Mesodermal cell (in vitro differentiated cells): ENCODE measurements at regions not wholly inside any gene's neighbourhood (a gene's known extent, or its start where the extent isn't known, plus 50 kb on each side); places are given as distances from the start of the nearest gene placed in this dataset.
"Not testable (repeated sequence)": the region's sequence is repeated elsewhere in the genome, so short reads cannot be mapped to it uniquely, and the experiment has no call there.

Source experiments
- H3K27ac ChIP-seq: 2 replicates; pipeline ENCODE4 v1.7.0; 2013; ENCODE audit warnings: mild to moderate bottlenecking, low read depth, low read length, moderate library complexity; ENCODE audit not compliant: severe bottlenecking
- H3K36me3 ChIP-seq: 2 replicates; pipeline ENCODE4 v1.7.1; 2013; ENCODE audit warnings: mild to moderate bottlenecking, low read length, moderate library complexity; ENCODE audit not compliant: control insufficient read depth, insufficient read depth
- H3K4me1 ChIP-seq: one replicate; pipeline ENCODE4 v1.7.1; 2013; ENCODE audit warnings: mild to moderate bottlenecking, low read length; ENCODE audit not compliant: insufficient read depth, control insufficient read depth, poor library complexity, severe bottlenecking
- H3K4me3 ChIP-seq: 2 replicates; pipeline ENCODE4 v1.7.0; 2013; ENCODE audit warnings: low read length, control low read depth, mild to moderate bottlenecking; ENCODE audit not compliant: insufficient read depth, poor library complexity, severe bottlenecking; ENCODE audit errors: extremely low read depth
- H3K9me3 ChIP-seq: 2 replicates; pipeline ENCODE4 v1.7.1; 2013; ENCODE audit warnings: mild to moderate bottlenecking, low read length, moderate library complexity; ENCODE audit not compliant: control insufficient read depth
- WGBS, 2 experiments: methylation state at CpG; one replicate each; pipeline ENCODE4 v1.1.5; 2013; ENCODE audit warnings: missing lambda C conversion rate in 2 of 2; ENCODE audit not compliant: insufficient coverage in 2 of 2; 5-methylcytosine and 5-hydroxymethylcytosine counted together

- no peaks in the 10 kb centered on the region for H3K9me3 ChIP-seq
- no peak overlapping the region for H3K4me3 ChIP-seq
- H3K36me3 ChIP-seq = no peaks in the 10 kb centered on the region
- no peak overlapping the region for H3K27ac ChIP-seq
- H3K4me1 ChIP-seq = peaks cover 13% of the 10 kb centered on the region
- WGBS, 2 experiments = 14 to 17% methylated on average over 1 of the region's 2 CpGs
These were observed 133.5 kb upstream of the NDST3 start for GRCh38 chr4:117900832-117901231.

- WGBS, 2 experiments = no CpG with 5 or more reads among the region's 1 CpG
- Histone ChIP-seq H3K27ac (no peak overlapping the region), H3K36me3 (no peaks in the 10 kb centered on the region), H3K4me3 (no peak overlapping the region), H3K4me1 (peaks cover 2% of the 10 kb centered on the region), H3K9me3 (no peaks in the 10 kb centered on the region)
These were observed 126.6 kb upstream of the NDST3 start for GRCh38 chr4:117907646-117908045.

- H3K4me3 ChIP-seq = no peak overlapping the region
- no peaks in the 10 kb centered on the region for H3K9me3 ChIP-seq
- H3K36me3 ChIP-seq = no peaks in the 10 kb centered on the region
- no peak overlapping the region for H3K27ac ChIP-seq
- peaks cover 5% of the 10 kb centered on the region for H3K4me1 ChIP-seq
- WGBS, 2 experiments = 76 to 94% methylated on average over 2 of the region's 5 CpGs
These were observed 125.7 kb upstream of the NDST3 start for GRCh38 chr4:117908306-117909207.

- Histone ChIP-seq H3K4me1 (peaks cover 5% of the 10 kb centered on the region), H3K36me3 (no peaks in the 10 kb centered on the region), H3K27ac (no peak overlapping the region), H3K9me3 (peaks cover 4% of the 10 kb centered on the region), H3K4me3 (no peak overlapping the region)
- WGBS, 2 experiments = 95 to 98% methylated on average over 3 to 4 of the region's 4 CpGs
These were observed 117.6 kb upstream of the NDST3 start for GRCh38 chr4:117916728-117917127.

- 67 to 82% methylated on average over 6 of the region's 9 CpGs for WGBS, 2 experiments
- H3K9me3 ChIP-seq, H3K27ac ChIP-seq, H3K36me3 ChIP-seq, H3K4me3 ChIP-seq, H3K4me1 ChIP-seq: not testable (repeated sequence)
These were observed 112.0 kb upstream of the NDST3 start for GRCh38 chr4:117922311-117922710.

- H3K36me3 ChIP-seq, H3K27ac ChIP-seq, H3K9me3 ChIP-seq, H3K4me1 ChIP-seq, H3K4me3 ChIP-seq: not testable (repeated sequence)
- no CpG with 5 or more reads among the region's 2 CpGs for WGBS, 2 experiments
These were observed 106.5 kb upstream of the NDST3 start for GRCh38 chr4:117927823-117928222.

GRCh38 chr4:117941611-117942010 is 92.7 kb upstream of the NDST3 start:
- peaks cover 9% of the 10 kb centered on the region for H3K9me3 ChIP-seq
- no peak overlapping the region for H3K27ac ChIP-seq
- H3K4me3 ChIP-seq = no peak overlapping the region
- 64 to 74% methylated on average over 5 of the region's 5 CpGs for WGBS, 2 experiments
- H3K4me1 ChIP-seq = no peaks in the 10 kb centered on the region
- no peaks in the 10 kb centered on the region for H3K36me3 ChIP-seq

GRCh38 chr4:117949621-117950020 is 84.7 kb upstream of the NDST3 start:
- H3K4me1 ChIP-seq = no peaks in the 10 kb centered on the region
- no peaks in the 10 kb centered on the region for H3K9me3 ChIP-seq
- no peak overlapping the region for H3K4me3 ChIP-seq
- H3K27ac ChIP-seq = no peak overlapping the region
- 63 to 67% methylated on average over 3 of the region's 3 CpGs for WGBS, 2 experiments
- H3K36me3 ChIP-seq = no peaks in the 10 kb centered on the region

- H3K9me3 ChIP-seq = no peaks in the 10 kb centered on the region
- no peak overlapping the region for H3K4me3 ChIP-seq
- no peaks in the 10 kb centered on the region for H3K36me3 ChIP-seq
- no peak overlapping the region for H3K27ac ChIP-seq
- no peaks in the 10 kb centered on the region for H3K4me1 ChIP-seq
These were observed 76.7 kb upstream of the NDST3 start for GRCh38 chr4:117957571-117957970.

GRCh38 chr4:117965622-117966021 is 68.7 kb upstream of the NDST3 start:
- WGBS, 2 experiments = 43 to 80% methylated on average over 2 of the region's 7 CpGs
- no peak overlapping the region for H3K27ac ChIP-seq
- no peaks in the 10 kb centered on the region for H3K9me3 ChIP-seq
- H3K4me1 ChIP-seq = no peaks in the 10 kb centered on the region
- H3K4me3 ChIP-seq = no peak overlapping the region
- H3K36me3 ChIP-seq = no peaks in the 10 kb centered on the region

- 100% methylated on average over 1 of the region's 2 CpGs; no CpG with 5 or more reads in 1 of the 2 experiments for WGBS, 2 experiments
- H3K27ac ChIP-seq = no peak overlapping the region
- no peaks in the 10 kb centered on the region for H3K9me3 ChIP-seq
- H3K36me3 ChIP-seq = no peaks in the 10 kb centered on the region
- no peaks in the 10 kb centered on the region for H3K4me1 ChIP-seq
- no peak overlapping the region for H3K4me3 ChIP-seq
These were observed 65.7 kb upstream of the NDST3 start for GRCh38 chr4:117968606-117969005.
